Vagina (tissue), 2 donors: ENCODE measurements at regions not wholly inside any gene's neighbourhood (a gene's known extent, or its start where the extent isn't known, plus 50 kb on each side); places are given as distances from the start of the nearest gene placed in this dataset.

Source experiments
- CTCF ChIP-seq, 3 experiments: fragments of 450-650 bp in 2 of 3; fragments of 200-600 bp in 1 of 3; sonication (generic) in 1 of 3; IDR thresholded peaks; one replicate each; pipeline ENCODE4 v1.5.1; 2017 to 2019; ENCODE audit warnings: antibody characterized with exemption in 3 of 3, mild to moderate bottlenecking in 2 of 3, moderate library complexity in 2 of 3
- POLR2A ChIP-seq, 2 donors: fragments of 450-650 bp; IDR thresholded peaks; one replicate each; pipeline ENCODE4 v1.6.1; 2017; ENCODE audit warnings: antibody characterized with exemption in 2 of 2, mild to moderate bottlenecking in 2 of 2, moderate library complexity in 2 of 2
- POLR2AphosphoS5 ChIP-seq, 2 donors: sonication (generic); formaldehyde crosslinking; IDR thresholded peaks; one replicate each; pipeline ENCODE4 v1.9.0; 2017; ENCODE audit warnings: antibody characterized with exemption in 2 of 2, mild to moderate bottlenecking in 2 of 2, low read depth in 1 of 2; ENCODE audit not compliant: insufficient read depth in 1 of 2

GRCh38 chr4:38587106-38587505 lies 76.9 kb upstream of the KLF3 start:
- no peak for TF ChIP-seq POLR2A (IDR thresholded peaks at IDR 0.05)
- TF ChIP-seq CTCF (IDR thresholded peaks at IDR 0.05) = no peak
- TF ChIP-seq POLR2AphosphoS5 (IDR thresholded peaks at IDR 0.05; ENCODE audit: insufficient read depth in 1 of 2, low read depth in 1 of 2) = no peak
